ENCODE measurements at regions not wholly inside any gene's neighbourhood (a gene's known extent, or its start where the extent isn't known, plus 50 kb on each side); places are given as distances from the start of the nearest gene placed in this dataset.

GRCh38 chr18:7366597-7366996 is 135.7 kb downstream of the LRRC30 start:
- H3K27ac ChIP-seq (ENCODE audit: extremely low read depth, low read depth, low read length), result no peak overlapping the region
- no peaks in the 10 kb centered on the region for H3K36me3 ChIP-seq (ENCODE audit: control insufficient read depth in 2 of 2, insufficient read depth in 1 of 2, low read length in 2 of 2)
- CTCF ChIA-PET, result interaction anchor here (0.6 kb wide), 1 partner anchor 323 kb away, joined by 3 read pairs; no protein-coding TSS in a partner anchor
- no peak overlapping the region for H3K4me3 ChIP-seq (ENCODE audit: low read depth, low read length)
- no peaks in the 10 kb centered on the region for H3K4me1 ChIP-seq (ENCODE audit: control insufficient read depth, insufficient read depth, low read length)
- H3K9me3 ChIP-seq (ENCODE audit: control insufficient read depth, insufficient read depth, low read depth, low read length), result no peaks in the 10 kb centered on the region
- POLR2A ChIA-PET, result no interaction called here
- no peak for TF ChIP-seq ZBTB7A (tag by site-specific recombination; IDR thresholded peaks at IDR 0.05; ENCODE audit: low read depth)
- no peak for TF ChIP-seq GLI4 (tag by site-specific recombination; IDR thresholded peaks at IDR 0.05)
- TF ChIP-seq HOXA7 (CRISPR knock-in tag; IDR thresholded peaks at IDR 0.05; ENCODE audit: borderline replicate concordance), result no peak
- no peak for TF ChIP-seq ZNF423 (tag by site-specific recombination; IDR thresholded peaks at IDR 0.05)
- no peak for TF ChIP-seq ZNF610 (tag by site-specific recombination; IDR thresholded peaks at IDR 0.05; ENCODE audit: borderline replicate concordance)
- no peak for TF ChIP-seq ZNF311 (tag by site-specific recombination; IDR thresholded peaks at IDR 0.05; ENCODE audit: borderline replicate concordance)
- TF ChIP-seq ZNF501 (tag by site-specific recombination; IDR thresholded peaks at IDR 0.05), result no peak
- TF ChIP-seq ZNF600 (tag by site-specific recombination; IDR thresholded peaks at IDR 0.05), result no peak
- no peak for TF ChIP-seq ZNF155 (tag by site-specific recombination; IDR thresholded peaks at IDR 0.05)
- TF ChIP-seq MZF1 (tag by site-specific recombination; IDR thresholded peaks at IDR 0.05; ENCODE audit: borderline replicate concordance), result no peak
- no peak for TF ChIP-seq ZNF830 (tag by site-specific recombination; IDR thresholded peaks at IDR 0.05; ENCODE audit: low read depth)
- TF ChIP-seq, protein P1, sequence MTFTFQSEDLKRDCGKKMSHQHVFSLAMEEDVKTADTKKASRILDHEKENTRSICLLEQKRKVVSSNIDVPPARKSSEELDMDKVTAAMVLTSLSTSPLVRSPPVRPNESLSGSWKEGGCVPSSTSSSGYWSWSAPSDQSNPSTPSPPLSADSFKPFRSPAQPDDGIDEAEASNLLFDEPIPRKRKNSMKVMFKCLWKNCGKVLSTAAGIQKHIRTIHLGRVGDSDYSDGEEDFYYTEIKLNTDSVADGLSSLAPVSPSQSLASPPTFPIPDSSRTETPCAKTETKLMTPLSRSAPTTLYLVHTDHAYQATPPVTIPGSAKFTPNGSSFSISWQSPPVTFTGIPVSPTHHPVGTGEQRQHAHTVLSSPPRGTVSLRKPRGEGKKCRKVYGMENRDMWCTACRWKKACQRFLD (tag by site-specific recombination; IDR thresholded peaks at IDR 0.05), result no peak
- no peak for TF ChIP-seq ZNF792 (tag by site-specific recombination; IDR thresholded peaks at IDR 0.05)
- TF ChIP-seq ZNF529 (tag by site-specific recombination; IDR thresholded peaks at IDR 0.05; ENCODE audit: insufficient replicate concordance), result no peak

GRCh38 chr18:7367336-7367735 is 136.4 kb downstream of the LRRC30 start:
- no peaks in the 10 kb centered on the region for H3K36me3 ChIP-seq (ENCODE audit: control insufficient read depth in 2 of 2, insufficient read depth in 1 of 2, low read length in 2 of 2)
- H3K9me3 ChIP-seq (ENCODE audit: control insufficient read depth, insufficient read depth, low read depth, low read length), result no peaks in the 10 kb centered on the region
- ChIA-PET POLR2A (no interaction called here), CTCF (no interaction called here)
- TF ChIP-seq KLF8 (tag by site-specific recombination; IDR thresholded peaks at IDR 0.05) (no peak), ZNF266 (tag by site-specific recombination; IDR thresholded peaks at IDR 0.05; ENCODE audit: low read depth) (no peak), ZXDB (tag by site-specific recombination; IDR thresholded peaks at IDR 0.05) (no peak), ZNF473 (tag by site-specific recombination; IDR thresholded peaks at IDR 0.05) (no peak), ZNF677 (tag by site-specific recombination; IDR thresholded peaks at IDR 0.05) (no peak)
- H3K4me1 ChIP-seq (ENCODE audit: control insufficient read depth, insufficient read depth, low read length), result no peaks in the 10 kb centered on the region
- no peak overlapping the region for H3K27ac ChIP-seq (ENCODE audit: extremely low read depth, low read depth, low read length)
- no peak overlapping the region for H3K4me3 ChIP-seq (ENCODE audit: low read depth, low read length)

GRCh38 chr18:7369006-7369405 is 138.1 kb downstream of the LRRC30 start:
- no peak overlapping the region for H3K4me3 ChIP-seq (ENCODE audit: low read depth, low read length)
- no peak overlapping the region for H3K27ac ChIP-seq (ENCODE audit: extremely low read depth, low read depth, low read length)
- ChIA-PET POLR2A (no interaction called here), CTCF (interaction anchor here (0.6 to 1.3 kb wide), 3 partner anchors 13 to 199 kb away, joined by 3 to 7 read pairs (median 3); no protein-coding TSS in a partner anchor)
- H3K36me3 ChIP-seq (ENCODE audit: control insufficient read depth in 2 of 2, insufficient read depth in 1 of 2, low read length in 2 of 2), result no peaks in the 10 kb centered on the region
- H3K9me3 ChIP-seq (ENCODE audit: control insufficient read depth, insufficient read depth, low read depth, low read length), result no peaks in the 10 kb centered on the region
- TF ChIP-seq ZBTB1 (tag by site-specific recombination; IDR thresholded peaks at IDR 0.05) (no peak), ZNF747 (tag by site-specific recombination; IDR thresholded peaks at IDR 0.05) (no peak), ZNF621 (tag by site-specific recombination; IDR thresholded peaks at IDR 0.05) (no peak), MYNN (tag by site-specific recombination; IDR thresholded peaks at IDR 0.05; ENCODE audit: borderline replicate concordance) (no peak), ZNF701 (tag by site-specific recombination; IDR thresholded peaks at IDR 0.05) (no peak), KLF7 (tag by site-specific recombination; IDR thresholded peaks at IDR 0.05; ENCODE audit: borderline replicate concordance) (no peak), SP2 (tag by site-specific recombination; IDR thresholded peaks at IDR 0.05) (no peak), ZNF157 (tag by site-specific recombination; IDR thresholded peaks at IDR 0.05) (no peak)
- TF ChIP-seq, protein P2, sequence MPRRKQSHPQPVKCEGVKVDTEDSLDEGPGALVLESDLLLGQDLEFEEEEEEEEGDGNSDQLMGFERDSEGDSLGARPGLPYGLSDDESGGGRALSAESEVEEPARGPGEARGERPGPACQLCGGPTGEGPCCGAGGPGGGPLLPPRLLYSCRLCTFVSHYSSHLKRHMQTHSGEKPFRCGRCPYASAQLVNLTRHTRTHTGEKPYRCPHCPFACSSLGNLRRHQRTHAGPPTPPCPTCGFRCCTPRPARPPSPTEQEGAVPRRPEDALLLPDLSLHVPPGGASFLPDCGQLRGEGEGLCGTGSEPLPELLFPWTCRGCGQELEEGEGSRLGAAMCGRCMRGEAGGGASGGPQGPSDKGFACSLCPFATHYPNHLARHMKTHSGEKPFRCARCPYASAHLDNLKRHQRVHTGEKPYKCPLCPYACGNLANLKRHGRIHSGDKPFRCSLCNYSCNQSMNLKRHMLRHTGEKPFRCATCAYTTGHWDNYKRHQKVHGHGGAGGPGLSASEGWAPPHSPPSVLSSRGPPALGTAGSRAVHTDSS (tag by site-specific recombination; IDR thresholded peaks at IDR 0.05), result no peak
- TF ChIP-seq, protein P3, sequence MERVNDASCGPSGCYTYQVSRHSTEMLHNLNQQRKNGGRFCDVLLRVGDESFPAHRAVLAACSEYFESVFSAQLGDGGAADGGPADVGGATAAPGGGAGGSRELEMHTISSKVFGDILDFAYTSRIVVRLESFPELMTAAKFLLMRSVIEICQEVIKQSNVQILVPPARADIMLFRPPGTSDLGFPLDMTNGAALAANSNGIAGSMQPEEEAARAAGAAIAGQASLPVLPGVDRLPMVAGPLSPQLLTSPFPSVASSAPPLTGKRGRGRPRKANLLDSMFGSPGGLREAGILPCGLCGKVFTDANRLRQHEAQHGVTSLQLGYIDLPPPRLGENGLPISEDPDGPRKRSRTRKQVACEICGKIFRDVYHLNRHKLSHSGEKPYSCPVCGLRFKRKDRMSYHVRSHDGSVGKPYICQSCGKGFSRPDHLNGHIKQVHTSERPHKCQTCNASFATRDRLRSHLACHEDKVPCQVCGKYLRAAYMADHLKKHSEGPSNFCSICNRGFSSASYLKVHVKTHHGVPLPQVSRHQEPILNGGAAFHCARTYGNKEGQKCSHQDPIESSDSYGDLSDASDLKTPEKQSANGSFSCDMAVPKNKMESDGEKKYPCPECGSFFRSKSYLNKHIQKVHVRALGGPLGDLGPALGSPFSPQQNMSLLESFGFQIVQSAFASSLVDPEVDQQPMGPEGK (tag by site-specific recombination; IDR thresholded peaks at IDR 0.05), result no peak
- H3K4me1 ChIP-seq (ENCODE audit: control insufficient read depth, insufficient read depth, low read length), result no peaks in the 10 kb centered on the region

Measured in HEK293 (cell line).